Glutamatergic neuron (in vitro differentiated cells): ENCODE measurements at regions not wholly inside any gene's neighbourhood (a gene's known extent, or its start where the extent isn't known, plus 50 kb on each side); places are given as distances from the start of the nearest gene placed in this dataset.
A peak's percentile ranks its signal among the peaks of the same experiment; 100 is the strongest.

ENCODE experiments used
- DNase-seq: peaks from one replicate; pipeline ENCODE4 v3.0.0; 2022
- H3K27ac Mint-ChIP-seq: one replicate; pipeline ENCODE4 v1.8.0; 2020; ENCODE audit warnings: mild to moderate bottlenecking, mixed read lengths, inconsistent platforms; ENCODE audit not compliant: unreplicated experiment
- H3K27me3 Mint-ChIP-seq: one replicate; pipeline ENCODE4 v1.8.0; 2020; ENCODE audit warnings: mild to moderate bottlenecking, moderate library complexity, mixed read lengths, inconsistent platforms; ENCODE audit not compliant: unreplicated experiment
- H3K36me3 Mint-ChIP-seq: one replicate; pipeline ENCODE4 v1.8.0; 2020; ENCODE audit warnings: mild to moderate bottlenecking, mixed read lengths, inconsistent platforms; ENCODE audit not compliant: unreplicated experiment
- H3K4me1 Mint-ChIP-seq: one replicate; pipeline ENCODE4 v1.8.0; 2020; ENCODE audit warnings: mild to moderate bottlenecking, low read depth, mixed read lengths, inconsistent platforms; ENCODE audit not compliant: unreplicated experiment
- H3K4me3 Mint-ChIP-seq: one replicate; pipeline ENCODE4 v1.8.0; 2020; ENCODE audit warnings: mild to moderate bottlenecking, mixed read lengths, inconsistent platforms; ENCODE audit not compliant: unreplicated experiment
- H3K9me3 Mint-ChIP-seq: one replicate; pipeline ENCODE4 v1.8.0; 2020; ENCODE audit warnings: mild to moderate bottlenecking, moderate library complexity, mixed read lengths, inconsistent platforms; ENCODE audit not compliant: unreplicated experiment
- CTCF ChIP-seq: fragments of 200-600 bp; sonication (generic); IDR thresholded peaks from one replicate; pipeline ENCODE4 v1.5.0; 2021; ENCODE audit not compliant: partially characterized antibody, unreplicated experiment

DNA sequence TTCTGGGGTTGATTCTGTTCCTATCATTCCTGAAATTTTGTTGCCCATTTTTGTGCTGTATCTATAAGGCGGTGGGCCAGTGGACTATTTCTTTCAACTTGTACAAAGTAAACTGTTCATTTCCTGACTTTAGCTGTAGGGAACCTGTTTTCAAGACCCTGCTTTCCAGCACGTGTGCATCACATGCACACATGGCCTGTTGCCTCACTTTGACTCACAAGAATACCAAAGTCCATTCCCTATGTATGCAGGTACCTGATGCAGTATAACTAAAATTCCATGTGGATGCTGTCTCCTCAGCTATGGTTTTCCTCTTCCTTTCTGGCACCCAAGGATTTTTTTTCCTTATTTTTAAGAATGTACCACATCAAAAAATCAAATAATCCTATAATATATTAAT lies 284.1 kb upstream of the MANEA start:
- no peak overlapping the region for H3K4me3 Mint-ChIP-seq
- H3K9me3 Mint-ChIP-seq, result no peaks in the 10 kb centered on the region
- H3K27ac Mint-ChIP-seq, result no peak overlapping the region
- no peak for TF ChIP-seq CTCF
- H3K27me3 Mint-ChIP-seq, result peaks cover 2% of the 10 kb centered on the region
- H3K4me1 Mint-ChIP-seq, result peaks cover 5% of the 10 kb centered on the region
- H3K36me3 Mint-ChIP-seq, result no peaks in the 10 kb centered on the region
- no peak for DNase-seq

- Mint-ChIP-seq H3K4me1 (no peaks in the 10 kb centered on the region), H3K27ac (no peak overlapping the region), H3K36me3 (no peaks in the 10 kb centered on the region), H3K27me3 (no peaks in the 10 kb centered on the region), H3K4me3 (no peak overlapping the region), H3K9me3 (no peaks in the 10 kb centered on the region)
- DNase-seq, result no peak
- TF ChIP-seq CTCF, result no peak
Observed at GRCh38 chr6:95294043-95294442, 283.3 kb upstream of the MANEA start.

DNA sequence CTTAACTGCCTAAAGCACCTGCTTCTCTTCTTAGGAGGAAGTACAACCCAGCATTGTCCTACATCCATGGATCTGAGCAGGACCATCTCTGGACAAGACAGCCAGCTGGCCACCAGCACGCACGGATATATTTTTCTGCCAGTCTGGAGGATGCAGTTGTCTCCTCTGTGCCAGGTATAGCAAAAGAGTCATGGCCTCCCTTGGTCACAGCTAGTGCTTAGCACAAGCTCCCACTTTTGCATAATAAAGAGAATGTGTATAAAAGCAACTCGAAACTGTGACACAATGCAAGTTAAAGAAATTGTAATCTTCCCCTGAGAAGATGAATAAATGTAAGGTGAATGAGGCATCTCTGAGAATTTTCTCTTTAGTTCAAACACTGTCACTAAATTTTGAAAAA lies 267.8 kb upstream of the MANEA start:
- Mint-ChIP-seq H3K4me3 (no peak overlapping the region), H3K27me3 (no peaks in the 10 kb centered on the region), H3K27ac (no peak overlapping the region), H3K4me1 (no peaks in the 10 kb centered on the region), H3K36me3 (no peaks in the 10 kb centered on the region), H3K9me3 (peaks cover 2% of the 10 kb centered on the region)
- DNase-seq, result no peak
- no peak for TF ChIP-seq CTCF

DNA sequence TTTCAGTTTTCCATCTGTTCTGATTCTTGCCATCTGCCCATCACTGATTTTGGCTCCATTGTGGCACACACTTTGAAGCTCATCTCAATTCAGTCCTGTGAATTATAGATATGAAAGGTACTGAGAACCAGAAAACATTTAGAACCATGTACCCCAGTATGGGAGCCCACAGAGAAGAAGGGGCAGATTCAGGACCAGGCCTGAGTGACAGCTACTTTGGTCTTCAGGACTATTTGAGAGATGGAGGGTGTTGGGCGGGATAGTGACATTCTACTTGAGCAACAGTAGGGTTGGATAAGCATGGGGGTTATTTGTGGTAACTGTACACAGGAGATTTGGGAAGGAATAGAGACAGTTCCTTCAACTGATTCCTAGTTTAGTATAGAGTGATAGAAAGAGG lies 259.2 kb upstream of the MANEA start:
- Mint-ChIP-seq H3K4me3 (no peak overlapping the region), H3K4me1 (peaks cover 5% of the 10 kb centered on the region), H3K27ac (peak overlapping the region; percentile 3), H3K27me3 (peaks cover 4% of the 10 kb centered on the region), H3K36me3 (no peaks in the 10 kb centered on the region), H3K9me3 (no peaks in the 10 kb centered on the region)
- no peak for DNase-seq
- no peak for TF ChIP-seq CTCF

DNA sequence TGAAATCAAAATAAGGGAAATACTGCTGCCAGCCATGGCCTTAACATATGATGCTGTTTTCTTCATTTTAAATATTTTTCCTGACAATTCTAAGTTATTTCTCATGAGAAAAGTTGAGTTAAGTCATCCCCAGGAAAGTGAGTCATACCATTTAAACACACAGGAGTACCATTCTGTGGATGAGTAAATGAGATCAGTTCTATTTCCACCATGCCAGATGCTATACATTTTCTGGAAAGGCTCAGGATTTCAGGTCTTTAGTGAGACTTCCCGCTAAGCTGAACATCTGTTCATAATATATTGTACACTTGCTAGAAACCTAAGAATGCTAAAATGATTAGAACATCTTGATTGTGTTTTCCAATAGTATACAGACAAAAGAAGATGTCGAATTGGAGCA lies 256.2 kb upstream of the MANEA start:
- H3K4me1 Mint-ChIP-seq, result peaks cover 5% of the 10 kb centered on the region
- TF ChIP-seq CTCF, result no peak
- H3K27ac Mint-ChIP-seq, result no peak overlapping the region
- H3K4me3 Mint-ChIP-seq, result no peak overlapping the region
- H3K9me3 Mint-ChIP-seq, result no peaks in the 10 kb centered on the region
- DNase-seq, result no peak
- peaks cover 4% of the 10 kb centered on the region for H3K27me3 Mint-ChIP-seq
- H3K36me3 Mint-ChIP-seq, result no peaks in the 10 kb centered on the region
